ENCODE measurements at regions not wholly inside any gene's neighbourhood (a gene's known extent, or its start where the extent isn't known, plus 50 kb on each side); places are given as distances from the start of the nearest gene placed in this dataset.

GRCh38 chr2:114113518-114113917 lies 223.6 kb downstream of the ACTR3 start:
- TF ChIP-seq PBX3 (IDR thresholded peaks at IDR 0.05; ENCODE audit: insufficient replicate concordance, low read depth, low read length) (no peak), DPF2 (IDR thresholded peaks at IDR 0.05) (no peak), LARP7 (IDR thresholded peaks at IDR 0.05) (no peak), MTA2 (IDR thresholded peaks at IDR 0.05; ENCODE audit: low read depth) (no peak), EZH2 (IDR thresholded peaks at IDR 0.05; ENCODE audit: borderline replicate concordance, control insufficient read depth, low read depth, low read length) (no peak), E2F4 (IDR thresholded peaks at IDR 0.05; ENCODE audit: low read depth, low read length) (no peak), NBN (IDR thresholded peaks at IDR 0.05) (no peak), CHD2 (IDR thresholded peaks at IDR 0.05; ENCODE audit: borderline replicate concordance, low read depth, low read length) (no peak), IRF5 (IDR thresholded peaks at IDR 0.05; ENCODE audit: borderline replicate concordance) (no peak), KDM1A (IDR thresholded peaks at IDR 0.05; ENCODE audit: borderline replicate concordance) (no peak), TAF1 (IDR thresholded peaks at IDR 0.05; ENCODE audit: borderline replicate concordance, low read depth, low read length) (no peak), ZNF384 (IDR thresholded peaks at IDR 0.05; ENCODE audit: borderline replicate concordance, low read depth, low read length) (no peak), MEF2A (IDR thresholded peaks at IDR 0.05; ENCODE audit: insufficient read depth, low read depth, low read length) (no peak), BHLHE40 (IDR thresholded peaks at IDR 0.05; ENCODE audit: borderline replicate concordance in 1 of 2, low read depth in 2 of 2, low read length in 1 of 2) (no peak), NFYA (IDR thresholded peaks at IDR 0.05; ENCODE audit: borderline replicate concordance, low read depth, low read length) (no peak), TBL1XR1 (IDR thresholded peaks at IDR 0.05; ENCODE audit: low read depth, low read length) (no peak), RAD21 (IDR thresholded peaks at IDR 0.05; ENCODE audit: insufficient read depth, low read depth, low read length) (no peak), POLR2A (IDR thresholded peaks at IDR 0.05; ENCODE audit: low read depth, low read length) (no peak), YBX1 (IDR thresholded peaks at IDR 0.05) (no peak), ZNF592 (IDR thresholded peaks at IDR 0.05) (no peak)
- in situ Hi-C loops (cut with MboI): no loop called here
- ChIA-PET CTCF (no interaction called here), RAD21 (ENCODE audit: unreplicated experiment) (no interaction called here), SMC1A (ENCODE audit: uncharacterized antibody, unreplicated experiment) (no interaction called here), POLR2A (no interaction called here)
- H3K27me3 ChIP-seq (replicated peaks in 1 of 2; ENCODE audit: control insufficient read depth in 2 of 2, insufficient read depth in 2 of 2, low read length in 1 of 2): no peaks in the 10 kb centered on the region
- H3K9ac ChIP-seq (ENCODE audit: control insufficient read depth, insufficient read depth, low read length): no peak overlapping the region
- H2AFZ ChIP-seq (ENCODE audit: control insufficient read depth, low read depth, low read length): no peak overlapping the region
- no peaks in the 10 kb centered on the region for H3K4me1 ChIP-seq (ENCODE audit: control insufficient read depth, insufficient read depth, low read length)
- no peak overlapping the region for H3K4me2 ChIP-seq (ENCODE audit: control insufficient read depth, insufficient read depth)
- intact Hi-C loops (cut with micrococcal nuclease; ENCODE audit: unreplicated experiment): no loop called here
- DNase-seq (ENCODE audit: low read depth, low spot score): no peak
- H3K4me3 ChIP-seq: no peak overlapping the region
- no peaks in the 10 kb centered on the region for H3K36me3 ChIP-seq (ENCODE audit: control insufficient read depth in 2 of 2, insufficient read depth in 2 of 2, low read length in 1 of 2)
- no peaks in the 10 kb centered on the region for H4K20me1 ChIP-seq (ENCODE audit: control insufficient read depth, insufficient read depth)
- no TSS peak for BruUV-seq (replicated peaks)
- ATAC-seq: no peak
- H3K79me2 ChIP-seq (ENCODE audit: control insufficient read depth, insufficient read depth, low read length): no peaks in the 10 kb centered on the region
- no peak overlapping the region for H3K27ac ChIP-seq (ENCODE audit: control insufficient read depth, insufficient read depth)
- FAIRE-seq: no peak
- WGBS (ENCODE audit: insufficient coverage, insufficient replicate concordance, low lambda C conversion rate, missing lambda C conversion rate): 29% methylated on average over 6 of the region's 6 CpGs
- no peaks in the 10 kb centered on the region for H3K9me3 ChIP-seq (replicated peaks; ENCODE audit: control insufficient read depth, insufficient read depth, low read length)
